ENCODE measurements at regions not wholly inside any gene's neighbourhood (a gene's known extent, or its start where the extent isn't known, plus 50 kb on each side); places are given as distances from the start of the nearest gene placed in this dataset.

DNA sequence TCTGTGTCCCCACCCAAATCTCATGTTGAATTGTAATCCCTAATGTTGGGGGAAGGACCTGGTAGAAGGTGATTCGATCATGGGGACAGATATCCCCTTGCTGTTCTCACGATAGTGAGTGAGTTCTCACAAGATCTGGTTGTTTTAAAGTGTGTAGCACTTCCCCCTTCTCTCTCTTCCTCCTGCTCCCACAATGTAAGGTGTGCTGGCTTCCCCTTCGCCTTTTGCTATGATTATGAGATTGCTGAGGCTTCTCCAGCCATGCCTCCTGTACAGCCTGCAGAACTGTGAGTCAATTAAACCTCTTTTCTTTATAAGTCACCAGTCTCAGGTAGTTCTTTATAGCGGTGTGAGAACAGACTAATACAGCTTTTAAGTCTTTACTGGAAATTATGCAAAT lies 193.3 kb upstream of the RBBP8 start:
- H4K20me1 ChIP-seq (ENCODE audit: insufficient read depth, low read length): no peaks in the 10 kb centered on the region
- no peak overlapping the region for H3K27ac ChIP-seq (ENCODE audit: low read depth in 1 of 2, low read length in 2 of 2)
- H3K4me3 ChIP-seq (replicated peaks in 1 of 3; ENCODE audit: low read depth in 2 of 3, low read length in 3 of 3): no peak overlapping the region
- H3K4me1 Mint-ChIP-seq: no peaks in the 10 kb centered on the region
- no CpG with 5 or more reads among the region's 4 CpGs for WGBS (ENCODE audit: insufficient coverage)
- no peak overlapping the region for H3K27ac Mint-ChIP-seq
- H3K4me3 Mint-ChIP-seq: no peak overlapping the region
- H2AFZ ChIP-seq (ENCODE audit: insufficient read depth, low read depth, low read length, poor library complexity, severe bottlenecking): no peak overlapping the region
- DNase-seq: no peak
- no peaks in the 10 kb centered on the region for H3K4me1 ChIP-seq (ENCODE audit: control insufficient read depth in 1 of 2, insufficient read depth in 2 of 2, low read length in 2 of 2)
- no peak overlapping the region for H3K9ac ChIP-seq (ENCODE audit: insufficient read depth, low read length, poor library complexity, severe bottlenecking)
- no peaks in the 10 kb centered on the region for H3K27me3 ChIP-seq (ENCODE audit: control insufficient read depth in 2 of 2, insufficient read depth in 2 of 2, low read length in 2 of 2)
- intact Hi-C loops (cut with micrococcal nuclease): no loop called here
- TF ChIP-seq CTCF (IDR thresholded peaks at IDR 0.05): no peak
- no peaks in the 10 kb centered on the region for H3K36me3 Mint-ChIP-seq
- H3K79me2 ChIP-seq (ENCODE audit: insufficient read depth, low read length): no peaks in the 10 kb centered on the region
- H3K27me3 Mint-ChIP-seq (ENCODE audit: low read depth in 3 of 3): peaks cover 0 to 2% (median 2%) of the 10 kb centered on the region in 3 donors
- peaks cover 0 to 6% (median 2%) of the 10 kb centered on the region in 7 donors for H3K9me3 Mint-ChIP-seq
- H3K9me3 ChIP-seq (replicated peaks in 1 of 2; ENCODE audit: control insufficient read depth in 1 of 2, insufficient read depth in 1 of 2, low read length in 2 of 2): no peaks in the 10 kb centered on the region
- no peak overlapping the region for H3K4me2 ChIP-seq (replicated peaks; ENCODE audit: extremely low read depth, low read length, poor library complexity, severe bottlenecking)
- H3K36me3 ChIP-seq (replicated peaks in 1 of 2; ENCODE audit: control insufficient read depth in 1 of 2, insufficient read depth in 2 of 2, low read length in 2 of 2): no peaks in the 10 kb centered on the region

DNA sequence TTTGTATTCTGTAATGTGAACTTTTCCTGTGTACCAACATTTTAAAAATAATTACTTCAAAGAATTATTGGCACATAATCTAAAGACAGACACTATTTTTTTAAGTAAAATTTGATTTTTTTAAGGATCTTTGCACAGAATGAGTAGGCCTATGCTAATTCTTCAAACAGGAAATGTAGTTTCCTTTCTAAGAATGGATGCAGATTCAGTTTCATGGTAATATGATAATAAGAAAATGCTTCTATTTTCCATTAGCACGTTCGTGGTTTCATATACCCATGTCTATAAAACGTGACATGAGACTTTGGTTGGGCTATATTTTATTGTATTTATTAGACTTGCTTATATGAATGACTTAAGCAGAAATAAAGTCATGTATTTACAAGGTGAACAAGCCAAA lies 191.8 kb upstream of the RBBP8 start:
- WGBS (ENCODE audit: insufficient coverage): no CpG with 5 or more reads among the region's 3 CpGs
- no peak for TF ChIP-seq CTCF (IDR thresholded peaks at IDR 0.05)
- H3K36me3 ChIP-seq (replicated peaks in 1 of 2; ENCODE audit: control insufficient read depth in 1 of 2, insufficient read depth in 2 of 2, low read length in 2 of 2): no peaks in the 10 kb centered on the region
- intact Hi-C loops (cut with micrococcal nuclease): no loop called here
- no peak overlapping the region for H3K9ac ChIP-seq (ENCODE audit: insufficient read depth, low read length, poor library complexity, severe bottlenecking)
- H3K27me3 ChIP-seq (ENCODE audit: control insufficient read depth in 2 of 2, insufficient read depth in 2 of 2, low read length in 2 of 2): no peaks in the 10 kb centered on the region
- H2AFZ ChIP-seq (ENCODE audit: insufficient read depth, low read depth, low read length, poor library complexity, severe bottlenecking): no peak overlapping the region
- no peaks in the 10 kb centered on the region for H3K4me1 ChIP-seq (ENCODE audit: control insufficient read depth in 1 of 2, insufficient read depth in 2 of 2, low read length in 2 of 2)
- no peaks in the 10 kb centered on the region for H3K36me3 Mint-ChIP-seq
- peaks cover 0 to 8% (median 5%) of the 10 kb centered on the region in 7 donors for H3K9me3 Mint-ChIP-seq
- no peaks in the 10 kb centered on the region for H3K79me2 ChIP-seq (ENCODE audit: insufficient read depth, low read length)
- H3K27me3 Mint-ChIP-seq (ENCODE audit: low read depth in 3 of 3): peaks cover 0 to 2% (median 2%) of the 10 kb centered on the region in 3 donors
- no peak overlapping the region for H3K27ac Mint-ChIP-seq
- DNase-seq: no peak
- no peak overlapping the region for H3K27ac ChIP-seq (ENCODE audit: low read depth in 1 of 2, low read length in 2 of 2)
- no peaks in the 10 kb centered on the region for H4K20me1 ChIP-seq (ENCODE audit: insufficient read depth, low read length)
- no peak overlapping the region for H3K4me3 ChIP-seq (replicated peaks in 1 of 3; ENCODE audit: low read depth in 2 of 3, low read length in 3 of 3)
- no peaks in the 10 kb centered on the region for H3K9me3 ChIP-seq (replicated peaks in 1 of 2; ENCODE audit: control insufficient read depth in 1 of 2, insufficient read depth in 1 of 2, low read length in 2 of 2)
- no peaks in the 10 kb centered on the region for H3K4me1 Mint-ChIP-seq
- H3K4me3 Mint-ChIP-seq: no peak overlapping the region
- no peak overlapping the region for H3K4me2 ChIP-seq (replicated peaks; ENCODE audit: extremely low read depth, low read length, poor library complexity, severe bottlenecking)

Data from CD14-positive monocyte (primary cell).